Esophagus squamous epithelium (tissue), 4 donors: ENCODE measurements at regions not wholly inside any gene's neighbourhood (a gene's known extent, or its start where the extent isn't known, plus 50 kb on each side); places are given as distances from the start of the nearest gene placed in this dataset.

ENCODE experiments used
- CTCF ChIP-seq, 6 experiments: fragments of 450-650 bp in 4 of 6; fragments of 200-600 bp in 2 of 6; sonication (generic) in 2 of 6; IDR thresholded peaks; one replicate each; pipeline ENCODE4 v1.5.1; 2016 to 2019; ENCODE audit warnings: antibody characterized with exemption in 6 of 6, mild to moderate bottlenecking in 4 of 6, moderate library complexity in 4 of 6
- POLR2A ChIP-seq, 4 donors: fragments of 450-650 bp; IDR thresholded peaks; one replicate each; pipeline ENCODE4 v1.6.1; 2017; ENCODE audit warnings: antibody characterized with exemption in 4 of 4, mild to moderate bottlenecking in 4 of 4, moderate library complexity in 3 of 4

GRCh38 chr9:103188781-103189350, 193.7 kb downstream of the CYLC2 start:
- TF ChIP-seq CTCF (IDR thresholded peaks at IDR 0.05) (no peak), POLR2A (IDR thresholded peaks at IDR 0.05) (no peak)
